ENCODE measurements at regions not wholly inside any gene's neighbourhood (a gene's known extent, or its start where the extent isn't known, plus 50 kb on each side); places are given as distances from the start of the nearest gene placed in this dataset.

DNA sequence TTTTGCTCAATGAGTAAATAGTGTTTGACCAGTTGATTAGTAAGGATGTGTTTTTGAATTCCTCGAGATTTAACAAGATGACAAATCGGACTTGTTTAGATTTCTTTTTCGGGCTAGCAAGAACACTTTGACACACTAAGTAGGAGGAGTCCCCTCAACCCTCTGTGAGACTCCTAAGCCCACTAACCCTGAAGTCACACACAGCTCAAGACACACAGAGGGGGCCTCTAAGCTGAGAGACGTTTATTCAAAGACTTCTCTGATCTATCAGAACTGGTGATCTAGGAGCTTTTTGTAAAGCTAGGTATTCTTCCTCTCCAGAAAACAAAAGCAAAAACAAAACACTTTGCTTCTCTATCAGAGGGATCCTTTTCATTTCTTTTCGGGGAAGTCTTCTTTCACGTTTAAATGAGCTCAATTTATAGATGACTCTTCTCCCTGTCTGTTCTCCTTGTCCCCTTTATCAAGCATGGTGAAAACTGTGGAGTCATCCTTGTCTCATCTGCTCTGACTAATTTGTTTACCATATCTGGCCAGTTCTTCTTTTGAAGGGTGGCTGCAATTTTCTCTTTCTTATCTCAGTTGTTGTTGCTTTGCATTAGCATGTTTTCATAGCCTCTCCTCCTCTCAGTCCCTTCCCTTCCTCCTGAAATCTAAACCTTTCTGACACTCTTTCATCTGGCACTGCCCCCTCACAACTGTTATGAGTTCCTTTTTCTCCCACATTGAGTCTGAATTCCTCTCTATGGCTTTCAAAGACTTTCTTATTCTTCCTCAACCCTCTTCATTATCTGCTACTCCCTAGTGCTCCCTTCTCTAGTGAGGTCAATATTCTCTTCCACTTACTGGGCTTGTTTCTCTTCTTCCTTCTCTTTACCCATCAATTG, 68.5 kb upstream of the RAI14 start:
- Histone ChIP-seq H3K27ac (ENCODE audit: low read depth, low read length) (peak overlapping the region; percentile 97), H3K4me2 (ENCODE audit: insufficient read depth, low read length) (peak overlapping the region; percentile 75), H2AFZ (ENCODE audit: low read length) (peak overlapping the region; percentile 80), H4K20me1 (ENCODE audit: insufficient read depth, low read length) (no peaks in the 10 kb centered on the region), H3K36me3 (ENCODE audit: insufficient read depth, low read length) (no peaks in the 10 kb centered on the region), H3K9me3 (ENCODE audit: low read depth, low read length) (no peaks in the 10 kb centered on the region), H3K4me1 (ENCODE audit: insufficient read depth, low read length) (peaks cover 29% of the 10 kb centered on the region), H3K79me2 (ENCODE audit: insufficient read depth, low read length) (no peaks in the 10 kb centered on the region), H3K27me3 (ENCODE audit: insufficient read depth, low read length) (no peaks in the 10 kb centered on the region), H3K4me3 (ENCODE audit: insufficient read depth, low read length) (peak overlapping the region; percentile 34)
- DNase-seq (ENCODE audit: insufficient read length, low spot score, missing footprints), result peak; percentile 54
- TF ChIP-seq, protein P1, sequence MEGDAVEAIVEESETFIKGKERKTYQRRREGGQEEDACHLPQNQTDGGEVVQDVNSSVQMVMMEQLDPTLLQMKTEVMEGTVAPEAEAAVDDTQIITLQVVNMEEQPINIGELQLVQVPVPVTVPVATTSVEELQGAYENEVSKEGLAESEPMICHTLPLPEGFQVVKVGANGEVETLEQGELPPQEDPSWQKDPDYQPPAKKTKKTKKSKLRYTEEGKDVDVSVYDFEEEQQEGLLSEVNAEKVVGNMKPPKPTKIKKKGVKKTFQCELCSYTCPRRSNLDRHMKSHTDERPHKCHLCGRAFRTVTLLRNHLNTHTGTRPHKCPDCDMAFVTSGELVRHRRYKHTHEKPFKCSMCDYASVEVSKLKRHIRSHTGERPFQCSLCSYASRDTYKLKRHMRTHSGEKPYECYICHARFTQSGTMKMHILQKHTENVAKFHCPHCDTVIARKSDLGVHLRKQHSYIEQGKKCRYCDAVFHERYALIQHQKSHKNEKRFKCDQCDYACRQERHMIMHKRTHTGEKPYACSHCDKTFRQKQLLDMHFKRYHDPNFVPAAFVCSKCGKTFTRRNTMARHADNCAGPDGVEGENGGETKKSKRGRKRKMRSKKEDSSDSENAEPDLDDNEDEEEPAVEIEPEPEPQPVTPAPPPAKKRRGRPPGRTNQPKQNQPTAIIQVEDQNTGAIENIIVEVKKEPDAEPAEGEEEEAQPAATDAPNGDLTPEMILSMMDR (IDR thresholded peaks at IDR 0.05; ENCODE audit: extremely low read depth, low read depth, low read length), result no peak

- H3K27me3 ChIP-seq (ENCODE audit: insufficient read depth, low read length), result no peaks in the 10 kb centered on the region
- H3K4me2 ChIP-seq (ENCODE audit: insufficient read depth, low read length), result no peak overlapping the region
- no peaks in the 10 kb centered on the region for H3K9me3 ChIP-seq (ENCODE audit: low read depth, low read length)
- H3K4me3 ChIP-seq (ENCODE audit: insufficient read depth, low read length), result no peak overlapping the region
- H3K4me1 ChIP-seq (ENCODE audit: insufficient read depth, low read length), result peaks cover 29% of the 10 kb centered on the region
- no peaks in the 10 kb centered on the region for H3K36me3 ChIP-seq (ENCODE audit: insufficient read depth, low read length)
- H3K79me2 ChIP-seq (ENCODE audit: insufficient read depth, low read length), result no peaks in the 10 kb centered on the region
- H4K20me1 ChIP-seq (ENCODE audit: insufficient read depth, low read length), result no peaks in the 10 kb centered on the region
- H2AFZ ChIP-seq (ENCODE audit: low read length), result no peak overlapping the region
- DNase-seq (ENCODE audit: insufficient read length, low spot score, missing footprints), result no peak
- H3K27ac ChIP-seq (ENCODE audit: low read depth, low read length), result no peak overlapping the region
- TF ChIP-seq, protein P1 (IDR thresholded peaks at IDR 0.05; ENCODE audit: extremely low read depth, low read depth, low read length), result no peak
Measured at GRCh38 chr5:34589832-34590231, 66.3 kb upstream of the RAI14 start.

- H3K9me3 ChIP-seq (ENCODE audit: low read depth, low read length), result no peaks in the 10 kb centered on the region
- H3K4me1 ChIP-seq (ENCODE audit: insufficient read depth, low read length), result peaks cover 15% of the 10 kb centered on the region
- no peak overlapping the region for H3K27ac ChIP-seq (ENCODE audit: low read depth, low read length)
- H3K79me2 ChIP-seq (ENCODE audit: insufficient read depth, low read length), result no peaks in the 10 kb centered on the region
- H3K4me3 ChIP-seq (ENCODE audit: insufficient read depth, low read length), result no peak overlapping the region
- H2AFZ ChIP-seq (ENCODE audit: low read length), result peak overlapping the region; percentile 35
- H4K20me1 ChIP-seq (ENCODE audit: insufficient read depth, low read length), result no peaks in the 10 kb centered on the region
- TF ChIP-seq, protein P1 (IDR thresholded peaks at IDR 0.05; ENCODE audit: extremely low read depth, low read depth, low read length), result no peak
- no peak for DNase-seq (ENCODE audit: insufficient read length, low spot score, missing footprints)
- H3K4me2 ChIP-seq (ENCODE audit: insufficient read depth, low read length), result no peak overlapping the region
- H3K27me3 ChIP-seq (ENCODE audit: insufficient read depth, low read length), result no peaks in the 10 kb centered on the region
- no peaks in the 10 kb centered on the region for H3K36me3 ChIP-seq (ENCODE audit: insufficient read depth, low read length)
Measured at GRCh38 chr5:34591723-34592122, 64.4 kb upstream of the RAI14 start.

Measured in osteoblast (primary cell).